ENCODE measurements at regions not wholly inside any gene's neighbourhood (a gene's known extent, or its start where the extent isn't known, plus 50 kb on each side); places are given as distances from the start of the nearest gene placed in this dataset.

- no peak for TF ChIP-seq CTCF (IDR thresholded peaks at IDR 0.05; ENCODE audit: insufficient read depth, low read length)
- TF ChIP-seq, protein P1, sequence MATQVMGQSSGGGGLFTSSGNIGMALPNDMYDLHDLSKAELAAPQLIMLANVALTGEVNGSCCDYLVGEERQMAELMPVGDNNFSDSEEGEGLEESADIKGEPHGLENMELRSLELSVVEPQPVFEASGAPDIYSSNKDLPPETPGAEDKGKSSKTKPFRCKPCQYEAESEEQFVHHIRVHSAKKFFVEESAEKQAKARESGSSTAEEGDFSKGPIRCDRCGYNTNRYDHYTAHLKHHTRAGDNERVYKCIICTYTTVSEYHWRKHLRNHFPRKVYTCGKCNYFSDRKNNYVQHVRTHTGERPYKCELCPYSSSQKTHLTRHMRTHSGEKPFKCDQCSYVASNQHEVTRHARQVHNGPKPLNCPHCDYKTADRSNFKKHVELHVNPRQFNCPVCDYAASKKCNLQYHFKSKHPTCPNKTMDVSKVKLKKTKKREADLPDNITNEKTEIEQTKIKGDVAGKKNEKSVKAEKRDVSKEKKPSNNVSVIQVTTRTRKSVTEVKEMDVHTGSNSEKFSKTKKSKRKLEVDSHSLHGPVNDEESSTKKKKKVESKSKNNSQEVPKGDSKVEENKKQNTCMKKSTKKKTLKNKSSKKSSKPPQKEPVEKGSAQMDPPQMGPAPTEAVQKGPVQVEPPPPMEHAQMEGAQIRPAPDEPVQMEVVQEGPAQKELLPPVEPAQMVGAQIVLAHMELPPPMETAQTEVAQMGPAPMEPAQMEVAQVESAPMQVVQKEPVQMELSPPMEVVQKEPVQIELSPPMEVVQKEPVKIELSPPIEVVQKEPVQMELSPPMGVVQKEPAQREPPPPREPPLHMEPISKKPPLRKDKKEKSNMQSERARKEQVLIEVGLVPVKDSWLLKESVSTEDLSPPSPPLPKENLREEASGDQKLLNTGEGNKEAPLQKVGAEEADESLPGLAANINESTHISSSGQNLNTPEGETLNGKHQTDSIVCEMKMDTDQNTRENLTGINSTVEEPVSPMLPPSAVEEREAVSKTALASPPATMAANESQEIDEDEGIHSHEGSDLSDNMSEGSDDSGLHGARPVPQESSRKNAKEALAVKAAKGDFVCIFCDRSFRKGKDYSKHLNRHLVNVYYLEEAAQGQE (IDR thresholded peaks at IDR 0.05; ENCODE audit: insufficient replicate concordance, low read depth), result no peak
These were observed 82.6 kb upstream of the COL5A1 start for GRCh38 chr9:134559013-134559412.

Measured in HL-60 (cell line).